Muscle of leg (tissue), 3 donors: ENCODE measurements at regions not wholly inside any gene's neighbourhood (a gene's known extent, or its start where the extent isn't known, plus 50 kb on each side); places are given as distances from the start of the nearest gene placed in this dataset.

Experiments
- DNase-seq: peaks from one replicate; pipeline ENCODE4 v3.0.0; 2013
- H3K27ac ChIP-seq: one replicate; pipeline ENCODE4 v1.5.1; 2013; ENCODE audit warnings: mild to moderate bottlenecking, low read length, control low read depth
- H3K27me3 ChIP-seq: one replicate; pipeline ENCODE4 v1.6.1; 2013; ENCODE audit warnings: low read length; ENCODE audit not compliant: control insufficient read depth, insufficient read depth
- H3K36me3 ChIP-seq: one replicate; pipeline ENCODE4 v1.6.1; 2013; ENCODE audit warnings: low read length; ENCODE audit not compliant: control insufficient read depth, insufficient read depth
- H3K4me1 ChIP-seq: one replicate; pipeline ENCODE4 v1.6.1; 2013; ENCODE audit warnings: low read length; ENCODE audit not compliant: control insufficient read depth, insufficient read depth
- H3K4me3 ChIP-seq: one replicate; pipeline ENCODE4 v1.5.1; 2013; ENCODE audit warnings: low read length, control low read depth
- H3K9me3 ChIP-seq: replicated peaks from 2 replicates; pipeline ENCODE4 v1.6.1; 2013; ENCODE audit warnings: low read depth, low read length; ENCODE audit not compliant: control insufficient read depth
- WGBS: methylation state at CpG from one replicate; pipeline ENCODE4 v1.1.5; 2013; ENCODE audit warnings: missing lambda C conversion rate; ENCODE audit not compliant: insufficient coverage; 5-methylcytosine and 5-hydroxymethylcytosine counted together

GRCh38 chr5:148763996-148764395 lies 62.4 kb upstream of the ADRB2 start:
- Histone ChIP-seq H3K4me3 (no peak overlapping the region), H3K27ac (no peak overlapping the region), H3K9me3 (no peaks in the 10 kb centered on the region), H3K4me1 (no peaks in the 10 kb centered on the region), H3K27me3 (no peaks in the 10 kb centered on the region), H3K36me3 (no peaks in the 10 kb centered on the region)
- DNase-seq, result no peak
- no CpG with 5 or more reads among the region's 1 CpG for WGBS

GRCh38 chr5:148765061-148765460 lies 61.4 kb upstream of the ADRB2 start:
- Histone ChIP-seq H3K4me1 (no peaks in the 10 kb centered on the region), H3K27ac (no peak overlapping the region), H3K27me3 (no peaks in the 10 kb centered on the region), H3K36me3 (no peaks in the 10 kb centered on the region), H3K4me3 (no peak overlapping the region), H3K9me3 (no peaks in the 10 kb centered on the region)
- no CpG with 5 or more reads among the region's 1 CpG for WGBS
- no peak for DNase-seq

GRCh38 chr5:148768806-148769415 lies 57.5 kb upstream of the ADRB2 start:
- Histone ChIP-seq H3K36me3 (no peaks in the 10 kb centered on the region), H3K9me3 (no peaks in the 10 kb centered on the region), H3K27ac (no peak overlapping the region), H3K4me1 (no peaks in the 10 kb centered on the region), H3K4me3 (no peak overlapping the region), H3K27me3 (no peaks in the 10 kb centered on the region)
- peak; percentile 16 for DNase-seq
- 90% methylated on average over 2 of the region's 5 CpGs for WGBS

- DNase-seq, result no peak
- no peaks in the 10 kb centered on the region for H3K4me1 ChIP-seq
- H3K4me3 ChIP-seq, result no peak overlapping the region
- H3K9me3 ChIP-seq, result no peaks in the 10 kb centered on the region
- no CpG with 5 or more reads among the region's 3 CpGs for WGBS
- no peaks in the 10 kb centered on the region for H3K36me3 ChIP-seq
- H3K27ac ChIP-seq, result no peak overlapping the region
- H3K27me3 ChIP-seq, result no peaks in the 10 kb centered on the region
These were observed 56.5 kb upstream of the ADRB2 start for GRCh38 chr5:148769941-148770340.

GRCh38 chr5:148774313-148774712 lies 52.1 kb upstream of the ADRB2 start:
- Histone ChIP-seq H3K27ac (no peak overlapping the region), H3K36me3 (no peaks in the 10 kb centered on the region), H3K4me3 (no peak overlapping the region), H3K4me1 (no peaks in the 10 kb centered on the region), H3K27me3 (peaks cover 3% of the 10 kb centered on the region), H3K9me3 (no peaks in the 10 kb centered on the region)
- no peak for DNase-seq
- no CpG with 5 or more reads among the region's 1 CpG for WGBS

GRCh38 chr5:148776261-148776660 lies 50.1 kb upstream of the ADRB2 start:
- DNase-seq, result no peak
- no peaks in the 10 kb centered on the region for H3K9me3 ChIP-seq
- H3K4me1 ChIP-seq, result no peaks in the 10 kb centered on the region
- H3K4me3 ChIP-seq, result no peak overlapping the region
- peaks cover 3% of the 10 kb centered on the region for H3K27me3 ChIP-seq
- H3K36me3 ChIP-seq, result no peaks in the 10 kb centered on the region
- H3K27ac ChIP-seq, result no peak overlapping the region
